GM23338 (cell line): ENCODE measurements at regions not wholly inside any gene's neighbourhood (a gene's known extent, or its start where the extent isn't known, plus 50 kb on each side); places are given as distances from the start of the nearest gene placed in this dataset.

ENCODE experiments used
- ATAC-seq: fragments of 200-7000 bp; cut with Tn5 transposase; 3 replicates; pipeline ENCODE4 v1.9.1; 2020
- DNase-seq: peaks from one replicate; pipeline ENCODE4 v3.0.0-alpha.2; 2015; ENCODE audit warnings: low spot score
- H2AFZ ChIP-seq: fragments of 200-600 bp; sonication (generic); 2 replicates; pipeline ENCODE4 v1.8.0; 2016; ENCODE audit warnings: antibody characterized with exemption, mild to moderate bottlenecking, moderate library complexity
- H3F3A ChIP-seq: fragments of 200-600 bp; sonication (generic); replicated peaks from 2 replicates; pipeline ENCODE4 v1.8.0; 2017; ENCODE audit warnings: antibody characterized with exemption, mixed run types, low read depth
- H3K27ac ChIP-seq: fragments of 200-600 bp; sonication (generic); 2 replicates; pipeline ENCODE4 v1.6.1; 2016; ENCODE audit warnings: low read depth
- H3K27me3 ChIP-seq: fragments of 200-600 bp; sonication (generic); 2 replicates; pipeline ENCODE4 v1.8.0; 2016; ENCODE audit warnings: mild to moderate bottlenecking, mixed run types, moderate library complexity; ENCODE audit not compliant: insufficient read depth
- H3K36me3 ChIP-seq: fragments of 200-600 bp; sonication (generic); 2 replicates; pipeline ENCODE4 v1.8.0; 2016; ENCODE audit warnings: mild to moderate bottlenecking; ENCODE audit not compliant: insufficient read depth
- H3K4me1 ChIP-seq: fragments of 200-600 bp; sonication (generic); 2 replicates; pipeline ENCODE4 v1.8.0; 2016; ENCODE audit warnings: mild to moderate bottlenecking, moderate library complexity; ENCODE audit not compliant: insufficient read depth
- H3K4me2 ChIP-seq: fragments of 200-600 bp; sonication (generic); 2 replicates; pipeline ENCODE4 v1.7.1; 2017; ENCODE audit warnings: mixed run types
- H3K4me3 ChIP-seq: fragments of 200-600 bp; sonication (generic); 2 replicates; pipeline ENCODE4 v1.6.1; 2016; ENCODE audit warnings: mixed run types
- H3K79me2 ChIP-seq: fragments of 200-600 bp; sonication (generic); replicated peaks from 2 replicates; pipeline ENCODE4 v1.8.0; 2017; ENCODE audit warnings: mild to moderate bottlenecking; ENCODE audit not compliant: insufficient read depth
- H3K9me2 ChIP-seq: fragments of 200-600 bp; sonication (generic); 2 replicates; pipeline ENCODE4 v1.8.0; 2017; ENCODE audit not compliant: insufficient read depth
- H4K20me1 ChIP-seq: fragments of 200-600 bp; sonication (generic); replicated peaks from 2 replicates; pipeline ENCODE4 v1.8.0; 2017; ENCODE audit warnings: mild to moderate bottlenecking; ENCODE audit not compliant: insufficient read depth
- H3K27ac Mint-ChIP-seq: 2 replicates; pipeline ENCODE4 v1.8.0; 2020; ENCODE audit warnings: inconsistent platforms, mild to moderate bottlenecking, moderate library complexity, mixed read lengths
- H3K27me3 Mint-ChIP-seq: 3 replicates; pipeline ENCODE4 v1.8.0; 2022; ENCODE audit warnings: low read depth, mild to moderate bottlenecking, moderate library complexity, mixed read lengths, inconsistent platforms; ENCODE audit not compliant: insufficient read depth, poor library complexity
- H3K36me3 Mint-ChIP-seq: 3 replicates; pipeline ENCODE4 v1.8.0; 2021; ENCODE audit warnings: low read depth, mild to moderate bottlenecking, inconsistent platforms, moderate library complexity, mixed read lengths
- H3K4me1 Mint-ChIP-seq: 3 replicates; pipeline ENCODE4 v1.8.0; 2020; ENCODE audit warnings: mild to moderate bottlenecking, inconsistent platforms, mixed read lengths
- H3K4me3 Mint-ChIP-seq: 3 replicates; pipeline ENCODE4 v1.8.0; 2021; ENCODE audit warnings: moderate library complexity, mild to moderate bottlenecking, inconsistent platforms, mixed read lengths
- H3K9me3 Mint-ChIP-seq: 3 replicates; pipeline ENCODE4 v1.8.0; 2020; ENCODE audit warnings: moderate library complexity, mild to moderate bottlenecking, inconsistent platforms, mixed read lengths
- ETS1 ChIP-seq: IDR thresholded peaks from 2 replicates; pipeline ENCODE4 v1.6.1; 2016; ENCODE audit warnings: antibody characterized with exemption
- EZH2phosphoT487 ChIP-seq: fragments of 200-600 bp; sonication (generic); IDR thresholded peaks from one replicate; pipeline ENCODE4 v1.8.1; 2018; ENCODE audit warnings: antibody characterized with exemption; ENCODE audit not compliant: unreplicated experiment
- JUNB ChIP-seq: IDR thresholded peaks from one replicate; pipeline ENCODE4 v1.6.1; 2016; ENCODE audit warnings: antibody characterized with exemption; ENCODE audit not compliant: unreplicated experiment
- POLR2AphosphoS5 ChIP-seq: IDR thresholded peaks from 2 replicates; pipeline ENCODE4 v1.6.1; 2016; ENCODE audit warnings: antibody characterized with exemption, low read depth
- STAT1 ChIP-seq: IDR thresholded peaks from one replicate; pipeline ENCODE4 v1.6.1; 2016; ENCODE audit warnings: antibody characterized with exemption; ENCODE audit not compliant: unreplicated experiment
- ZNF331 ChIP-seq: fragments of 250-450 bp; sonication (Bioruptor Pico); IDR thresholded peaks from 2 replicates; pipeline ENCODE4 v1.5.0; 2020; ENCODE audit warnings: low read depth, mild to moderate bottlenecking, moderate library complexity
- TF ChIP-seq, protein P1 (sequence below): fragments of 250-450 bp; sonication (Bioruptor Pico); IDR thresholded peaks from 2 replicates; pipeline ENCODE4 v1.5.0; 2020; ENCODE audit warnings: mild to moderate bottlenecking, moderate library complexity
- TF ChIP-seq, protein P2 (sequence below), 2 experiments: fragments of 200-600 bp in 1 of 2; sonication (generic) in 1 of 2; conservative IDR thresholded peaks; 2 replicates each; pipeline versions ENCODE4 v1.5.1 to v1.6.1; 2016 to 2017; ENCODE audit warnings: antibody characterized with exemption in 2 of 2, low read depth in 2 of 2, mild to moderate bottlenecking in 2 of 2, moderate library complexity in 1 of 2

DNA sequence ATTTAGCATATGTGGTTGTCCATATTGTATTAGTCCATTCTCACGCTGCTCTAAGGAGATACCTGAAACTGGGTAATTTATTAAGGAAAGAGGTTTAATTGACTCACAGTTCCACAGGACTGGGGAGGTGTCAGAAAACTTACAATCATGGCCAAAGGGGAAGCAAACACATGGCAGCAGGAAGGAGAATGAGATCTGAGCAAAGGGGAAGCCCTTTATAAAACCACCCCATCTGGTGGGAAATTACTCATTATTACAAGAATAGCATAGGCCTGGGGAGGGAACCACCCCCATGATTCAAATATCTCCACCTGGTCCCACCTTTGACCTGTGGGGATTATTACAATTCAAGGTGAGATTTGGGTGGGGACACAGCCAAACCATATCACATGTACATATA is 122.6 kb upstream of the ANK2 start (continued):
- TF ChIP-seq, protein P1, sequence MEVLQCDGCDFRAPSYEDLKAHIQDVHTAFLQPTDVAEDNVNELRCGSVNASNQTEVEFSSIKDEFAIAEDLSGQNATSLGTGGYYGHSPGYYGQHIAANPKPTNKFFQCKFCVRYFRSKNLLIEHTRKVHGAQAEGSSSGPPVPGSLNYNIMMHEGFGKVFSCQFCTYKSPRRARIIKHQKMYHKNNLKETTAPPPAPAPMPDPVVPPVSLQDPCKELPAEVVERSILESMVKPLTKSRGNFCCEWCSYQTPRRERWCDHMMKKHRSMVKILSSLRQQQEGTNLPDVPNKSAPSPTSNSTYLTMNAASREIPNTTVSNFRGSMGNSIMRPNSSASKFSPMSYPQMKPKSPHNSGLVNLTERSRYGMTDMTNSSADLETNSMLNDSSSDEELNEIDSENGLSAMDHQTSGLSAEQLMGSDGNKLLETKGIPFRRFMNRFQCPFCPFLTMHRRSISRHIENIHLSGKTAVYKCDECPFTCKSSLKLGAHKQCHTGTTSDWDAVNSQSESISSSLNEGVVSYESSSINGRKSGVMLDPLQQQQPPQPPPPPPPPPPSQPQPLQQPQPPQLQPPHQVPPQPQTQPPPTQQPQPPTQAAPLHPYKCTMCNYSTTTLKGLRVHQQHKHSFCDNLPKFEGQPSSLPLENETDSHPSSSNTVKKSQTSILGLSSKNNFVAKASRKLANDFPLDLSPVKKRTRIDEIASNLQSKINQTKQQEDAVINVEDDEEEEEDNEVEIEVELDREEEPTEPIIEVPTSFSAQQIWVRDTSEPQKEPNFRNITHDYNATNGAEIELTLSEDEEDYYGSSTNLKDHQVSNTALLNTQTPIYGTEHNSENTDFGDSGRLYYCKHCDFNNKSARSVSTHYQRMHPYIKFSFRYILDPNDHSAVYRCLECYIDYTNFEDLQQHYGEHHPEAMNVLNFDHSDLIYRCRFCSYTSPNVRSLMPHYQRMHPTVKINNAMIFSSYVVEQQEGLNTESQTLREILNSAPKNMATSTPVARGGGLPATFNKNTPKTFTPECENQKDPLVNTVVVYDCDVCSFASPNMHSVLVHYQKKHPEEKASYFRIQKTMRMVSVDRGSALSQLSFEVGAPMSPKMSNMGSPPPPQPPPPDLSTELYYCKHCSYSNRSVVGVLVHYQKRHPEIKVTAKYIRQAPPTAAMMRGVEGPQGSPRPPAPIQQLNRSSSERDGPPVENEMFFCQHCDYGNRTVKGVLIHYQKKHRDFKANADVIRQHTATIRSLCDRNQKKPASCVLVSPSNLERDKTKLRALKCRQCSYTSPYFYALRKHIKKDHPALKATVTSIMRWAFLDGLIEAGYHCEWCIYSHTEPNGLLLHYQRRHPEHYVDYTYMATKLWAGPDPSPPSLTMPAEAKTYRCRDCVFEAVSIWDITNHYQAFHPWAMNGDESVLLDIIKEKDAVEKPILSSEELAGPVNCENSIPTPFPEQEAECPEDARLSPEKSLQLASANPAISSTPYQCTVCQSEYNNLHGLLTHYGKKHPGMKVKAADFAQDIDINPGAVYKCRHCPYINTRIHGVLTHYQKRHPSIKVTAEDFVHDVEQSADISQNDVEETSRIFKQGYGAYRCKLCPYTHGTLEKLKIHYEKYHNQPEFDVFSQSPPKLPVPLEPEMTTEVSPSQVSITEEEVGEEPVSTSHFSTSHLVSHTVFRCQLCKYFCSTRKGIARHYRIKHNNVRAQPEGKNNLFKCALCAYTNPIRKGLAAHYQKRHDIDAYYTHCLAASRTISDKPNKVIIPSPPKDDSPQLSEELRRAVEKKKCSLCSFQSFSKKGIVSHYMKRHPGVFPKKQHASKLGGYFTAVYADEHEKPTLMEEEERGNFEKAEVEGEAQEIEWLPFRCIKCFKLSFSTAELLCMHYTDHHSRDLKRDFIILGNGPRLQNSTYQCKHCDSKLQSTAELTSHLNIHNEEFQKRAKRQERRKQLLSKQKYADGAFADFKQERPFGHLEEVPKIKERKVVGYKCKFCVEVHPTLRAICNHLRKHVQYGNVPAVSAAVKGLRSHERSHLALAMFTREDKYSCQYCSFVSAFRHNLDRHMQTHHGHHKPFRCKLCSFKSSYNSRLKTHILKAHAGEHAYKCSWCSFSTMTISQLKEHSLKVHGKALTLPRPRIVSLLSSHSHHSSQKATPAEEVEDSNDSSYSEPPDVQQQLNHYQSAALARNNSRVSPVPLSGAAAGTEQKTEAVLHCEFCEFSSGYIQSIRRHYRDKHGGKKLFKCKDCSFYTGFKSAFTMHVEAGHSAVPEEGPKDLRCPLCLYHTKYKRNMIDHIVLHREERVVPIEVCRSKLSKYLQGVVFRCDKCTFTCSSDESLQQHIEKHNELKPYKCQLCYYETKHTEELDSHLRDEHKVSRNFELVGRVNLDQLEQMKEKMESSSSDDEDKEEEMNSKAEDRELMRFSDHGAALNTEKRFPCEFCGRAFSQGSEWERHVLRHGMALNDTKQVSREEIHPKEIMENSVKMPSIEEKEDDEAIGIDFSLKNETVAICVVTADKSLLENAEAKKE = no peak
- no peak for TF ChIP-seq ZNF331
- TF ChIP-seq ETS1 = no peak
- no peak for TF ChIP-seq POLR2AphosphoS5

DNA sequence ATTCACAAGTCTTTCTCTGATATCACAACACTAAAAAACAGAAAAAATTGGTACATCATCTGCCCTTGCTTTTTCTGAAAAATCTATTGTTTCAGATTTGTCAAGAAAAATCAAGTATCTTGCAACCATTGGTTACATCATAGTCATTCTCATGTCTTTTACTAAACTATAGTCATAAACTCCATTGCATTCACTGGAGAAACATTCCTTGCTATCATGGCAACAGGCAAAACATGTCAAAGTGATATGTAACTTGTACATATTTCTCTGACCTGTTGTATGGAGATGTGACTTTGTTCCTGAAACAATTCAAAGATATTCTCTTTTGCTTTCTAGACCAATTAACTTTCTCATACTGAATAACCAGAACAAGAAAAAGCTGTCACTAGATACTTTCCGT is 121.9 kb upstream of the ANK2 start:
- Histone ChIP-seq H3K4me1 (no peaks in the 10 kb centered on the region), H3K4me2 (no peak overlapping the region), H3K4me3 (no peak overlapping the region), H3K79me2 (no peaks in the 10 kb centered on the region), H3K36me3 (no peaks in the 10 kb centered on the region), H3K9me2 (no peaks in the 10 kb centered on the region), H2AFZ (no peak overlapping the region), H3K27me3 (no peaks in the 10 kb centered on the region), H3K27ac (no peak overlapping the region), H3F3A (no peaks in the 10 kb centered on the region), H4K20me1 (no peaks in the 10 kb centered on the region)
- H3K4me3 Mint-ChIP-seq = no peak overlapping the region
- no peaks in the 10 kb centered on the region for H3K9me3 Mint-ChIP-seq
- no peaks in the 10 kb centered on the region for H3K36me3 Mint-ChIP-seq
- DNase-seq (no peak), ATAC-seq (no peak)
- H3K27ac Mint-ChIP-seq = no peak overlapping the region
- H3K4me1 Mint-ChIP-seq = no peaks in the 10 kb centered on the region; the same call in 2 of the 3 replicates
- peaks cover 5% of the 10 kb centered on the region for H3K27me3 Mint-ChIP-seq
- TF ChIP-seq STAT1 (no peak), EZH2phosphoT487 (no peak), ZNF331 (no peak), JUNB (no peak)
- TF ChIP-seq, protein P2, sequence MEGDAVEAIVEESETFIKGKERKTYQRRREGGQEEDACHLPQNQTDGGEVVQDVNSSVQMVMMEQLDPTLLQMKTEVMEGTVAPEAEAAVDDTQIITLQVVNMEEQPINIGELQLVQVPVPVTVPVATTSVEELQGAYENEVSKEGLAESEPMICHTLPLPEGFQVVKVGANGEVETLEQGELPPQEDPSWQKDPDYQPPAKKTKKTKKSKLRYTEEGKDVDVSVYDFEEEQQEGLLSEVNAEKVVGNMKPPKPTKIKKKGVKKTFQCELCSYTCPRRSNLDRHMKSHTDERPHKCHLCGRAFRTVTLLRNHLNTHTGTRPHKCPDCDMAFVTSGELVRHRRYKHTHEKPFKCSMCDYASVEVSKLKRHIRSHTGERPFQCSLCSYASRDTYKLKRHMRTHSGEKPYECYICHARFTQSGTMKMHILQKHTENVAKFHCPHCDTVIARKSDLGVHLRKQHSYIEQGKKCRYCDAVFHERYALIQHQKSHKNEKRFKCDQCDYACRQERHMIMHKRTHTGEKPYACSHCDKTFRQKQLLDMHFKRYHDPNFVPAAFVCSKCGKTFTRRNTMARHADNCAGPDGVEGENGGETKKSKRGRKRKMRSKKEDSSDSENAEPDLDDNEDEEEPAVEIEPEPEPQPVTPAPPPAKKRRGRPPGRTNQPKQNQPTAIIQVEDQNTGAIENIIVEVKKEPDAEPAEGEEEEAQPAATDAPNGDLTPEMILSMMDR (conservative IDR thresholded peaks at IDR 0.05; ENCODE audit: low read depth in 2 of 2) = no peak
